ENCODE measurements at regions not wholly inside any gene's neighbourhood (a gene's known extent, or its start where the extent isn't known, plus 50 kb on each side); places are given as distances from the start of the nearest gene placed in this dataset.

- Histone ChIP-seq H3K79me2 (ENCODE audit: low read length) (no peaks in the 10 kb centered on the region), H3K4me3 (ENCODE audit: low read length) (no peak overlapping the region), H3K9me3 (ENCODE audit: insufficient read depth, low read length) (no peaks in the 10 kb centered on the region; the same call in 1 of the 2 replicates), H3K27me3 (ENCODE audit: low read depth, low read length) (no peaks in the 10 kb centered on the region), H3K27ac (ENCODE audit: low read length) (no peak overlapping the region), H3K4me2 (ENCODE audit: low read length) (no peak overlapping the region), H3K9ac (ENCODE audit: low read length) (no peak overlapping the region), H2AFZ (ENCODE audit: low read depth, low read length) (no peak overlapping the region), H3K36me3 (replicated peaks; ENCODE audit: low read depth, low read length) (no peaks in the 10 kb centered on the region), H4K20me1 (ENCODE audit: insufficient read depth, low read length) (no peaks in the 10 kb centered on the region), H3K4me1 (ENCODE audit: low read length) (no peaks in the 10 kb centered on the region)
- no peak for TF ChIP-seq EZH2phosphoT487 (IDR thresholded peaks at IDR 0.05; ENCODE audit: low read depth)
- TF ChIP-seq CTCF (IDR thresholded peaks at IDR 0.05; ENCODE audit: low read depth, low read length) = no peak
Observed at GRCh38 chr2:497770-498492, 179.3 kb downstream of the TMEM18 start.

GRCh38 chr2:496729-497128, 180.5 kb downstream of the TMEM18 start:
- Histone ChIP-seq H3K79me2 (ENCODE audit: low read length) (no peaks in the 10 kb centered on the region), H3K4me1 (ENCODE audit: low read length) (no peaks in the 10 kb centered on the region), H3K36me3 (replicated peaks; ENCODE audit: low read depth, low read length) (no peaks in the 10 kb centered on the region), H3K9ac (ENCODE audit: low read length) (no peak overlapping the region), H2AFZ (ENCODE audit: low read depth, low read length) (no peak overlapping the region), H3K9me3 (ENCODE audit: insufficient read depth, low read length) (no peaks in the 10 kb centered on the region; the same call in 1 of the 2 replicates), H3K27ac (ENCODE audit: low read length) (no peak overlapping the region), H3K27me3 (ENCODE audit: low read depth, low read length) (no peaks in the 10 kb centered on the region), H3K4me2 (ENCODE audit: low read length) (no peak overlapping the region), H4K20me1 (ENCODE audit: insufficient read depth, low read length) (no peaks in the 10 kb centered on the region), H3K4me3 (ENCODE audit: low read length) (no peak overlapping the region)
- TF ChIP-seq EZH2phosphoT487 (IDR thresholded peaks at IDR 0.05; ENCODE audit: low read depth) = no peak
- no peak for TF ChIP-seq CTCF (IDR thresholded peaks at IDR 0.05; ENCODE audit: low read depth, low read length)

DNA sequence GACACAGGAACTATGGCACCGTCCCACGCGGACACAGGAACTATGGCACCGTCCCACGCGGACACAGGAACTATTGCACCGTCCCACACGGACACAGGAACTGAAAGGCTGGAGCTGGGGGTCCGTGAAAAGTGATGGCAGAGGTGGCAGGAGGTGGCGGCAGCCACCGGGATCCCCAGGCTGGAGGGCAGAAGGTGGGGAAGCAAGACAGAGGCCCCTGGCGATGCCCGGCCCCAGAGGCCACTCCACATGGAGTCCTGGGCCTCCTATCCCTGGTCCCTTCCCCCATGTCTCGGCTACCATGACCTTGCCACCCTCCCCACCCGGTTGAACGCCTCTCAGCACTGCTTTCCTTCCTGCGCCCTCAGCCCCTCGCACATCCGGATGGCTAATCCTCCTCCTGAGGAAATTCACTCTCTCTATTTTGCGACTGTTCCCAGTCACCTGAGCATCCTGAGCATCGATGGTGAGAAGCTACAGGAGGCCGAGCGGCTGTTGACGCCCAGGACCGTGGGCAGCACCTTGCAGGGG, 181.4 kb downstream of the TMEM18 start:
- no peak for TF ChIP-seq EZH2phosphoT487 (IDR thresholded peaks at IDR 0.05; ENCODE audit: low read depth)
- no peak for TF ChIP-seq CTCF (IDR thresholded peaks at IDR 0.05; ENCODE audit: low read depth, low read length)
- no peak overlapping the region for H3K9ac ChIP-seq (ENCODE audit: low read length)
- H3K36me3 ChIP-seq (replicated peaks; ENCODE audit: low read depth, low read length) = no peaks in the 10 kb centered on the region
- H3K9me3 ChIP-seq (ENCODE audit: insufficient read depth, low read length) = no peaks in the 10 kb centered on the region; the same call in 1 of the 2 replicates
- H3K4me2 ChIP-seq (ENCODE audit: low read length) = no peak overlapping the region
- no peak overlapping the region for H2AFZ ChIP-seq (ENCODE audit: low read depth, low read length)
- no peak overlapping the region for H3K27ac ChIP-seq (ENCODE audit: low read length)
- H3K4me1 ChIP-seq (ENCODE audit: low read length) = no peaks in the 10 kb centered on the region
- no peaks in the 10 kb centered on the region for H3K27me3 ChIP-seq (ENCODE audit: low read depth, low read length)
- H3K4me3 ChIP-seq (ENCODE audit: low read length) = no peak overlapping the region
- H4K20me1 ChIP-seq (ENCODE audit: insufficient read depth, low read length) = no peaks in the 10 kb centered on the region
- H3K79me2 ChIP-seq (ENCODE audit: low read length) = no peaks in the 10 kb centered on the region

GRCh38 chr2:494853-495252, 182.4 kb downstream of the TMEM18 start:
- Histone ChIP-seq H3K9me3 (ENCODE audit: insufficient read depth, low read length) (no peaks in the 10 kb centered on the region; the same call in 1 of the 2 replicates), H3K4me1 (ENCODE audit: low read length) (no peaks in the 10 kb centered on the region), H2AFZ (ENCODE audit: low read depth, low read length) (no peak overlapping the region), H3K36me3 (replicated peaks; ENCODE audit: low read depth, low read length) (no peaks in the 10 kb centered on the region), H3K4me2 (ENCODE audit: low read length) (no peak overlapping the region), H4K20me1 (ENCODE audit: insufficient read depth, low read length) (no peaks in the 10 kb centered on the region), H3K27me3 (ENCODE audit: low read depth, low read length) (no peaks in the 10 kb centered on the region), H3K4me3 (ENCODE audit: low read length) (no peak overlapping the region), H3K27ac (ENCODE audit: low read length) (no peak overlapping the region), H3K79me2 (ENCODE audit: low read length) (no peaks in the 10 kb centered on the region), H3K9ac (ENCODE audit: low read length) (no peak overlapping the region)
- TF ChIP-seq CTCF (IDR thresholded peaks at IDR 0.05; ENCODE audit: low read depth, low read length) = no peak
- TF ChIP-seq EZH2phosphoT487 (IDR thresholded peaks at IDR 0.05; ENCODE audit: low read depth) = no peak

Data from OCI-LY3 (cell line).